ENCODE measurements at regions not wholly inside any gene's neighbourhood (a gene's known extent, or its start where the extent isn't known, plus 50 kb on each side); places are given as distances from the start of the nearest gene placed in this dataset.
"Not testable (repeated sequence)": the region's sequence is repeated elsewhere in the genome, so short reads cannot be mapped to it uniquely, and the experiment has no call there.

DNA sequence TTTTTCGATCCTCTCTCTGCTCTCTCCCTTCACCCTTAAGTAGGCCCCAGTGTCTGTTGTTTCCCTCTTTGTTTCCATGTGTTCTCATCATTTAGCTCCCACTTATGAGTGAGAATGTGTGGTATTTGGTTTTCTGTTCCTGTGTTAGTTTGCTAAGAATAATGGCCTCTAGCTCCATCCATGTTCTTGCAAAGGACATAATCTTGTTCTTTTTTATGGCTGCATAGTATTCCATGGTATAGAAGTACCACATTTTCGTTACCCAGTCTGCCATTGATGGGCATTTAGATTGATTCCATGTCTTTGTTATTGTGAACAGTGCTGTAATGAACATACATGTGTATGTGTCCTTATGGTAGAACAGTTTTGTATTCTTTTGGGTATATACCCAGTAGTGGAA is 91.5 kb downstream of the TANC2 start:
- TF ChIP-seq POLR2A, POLR2AphosphoS5, TAF1, POU2F2 (IDR thresholded peaks at IDR 0.05; ENCODE audit: low read depth, low read length): not testable (repeated sequence)
